HG02885 (cell line): ENCODE measurements at regions not wholly inside any gene's neighbourhood (a gene's known extent, or its start where the extent isn't known, plus 50 kb on each side); places are given as distances from the start of the nearest gene placed in this dataset.

Experiments used
- ATAC-seq: cut with Tn5 transposase; IDR thresholded peaks from one replicate; pipeline ENCODE4 v1.9.1; 2021; ENCODE audit warnings: mild to moderate bottlenecking; ENCODE audit not compliant: unreplicated experiment, poor library complexity

DNA sequence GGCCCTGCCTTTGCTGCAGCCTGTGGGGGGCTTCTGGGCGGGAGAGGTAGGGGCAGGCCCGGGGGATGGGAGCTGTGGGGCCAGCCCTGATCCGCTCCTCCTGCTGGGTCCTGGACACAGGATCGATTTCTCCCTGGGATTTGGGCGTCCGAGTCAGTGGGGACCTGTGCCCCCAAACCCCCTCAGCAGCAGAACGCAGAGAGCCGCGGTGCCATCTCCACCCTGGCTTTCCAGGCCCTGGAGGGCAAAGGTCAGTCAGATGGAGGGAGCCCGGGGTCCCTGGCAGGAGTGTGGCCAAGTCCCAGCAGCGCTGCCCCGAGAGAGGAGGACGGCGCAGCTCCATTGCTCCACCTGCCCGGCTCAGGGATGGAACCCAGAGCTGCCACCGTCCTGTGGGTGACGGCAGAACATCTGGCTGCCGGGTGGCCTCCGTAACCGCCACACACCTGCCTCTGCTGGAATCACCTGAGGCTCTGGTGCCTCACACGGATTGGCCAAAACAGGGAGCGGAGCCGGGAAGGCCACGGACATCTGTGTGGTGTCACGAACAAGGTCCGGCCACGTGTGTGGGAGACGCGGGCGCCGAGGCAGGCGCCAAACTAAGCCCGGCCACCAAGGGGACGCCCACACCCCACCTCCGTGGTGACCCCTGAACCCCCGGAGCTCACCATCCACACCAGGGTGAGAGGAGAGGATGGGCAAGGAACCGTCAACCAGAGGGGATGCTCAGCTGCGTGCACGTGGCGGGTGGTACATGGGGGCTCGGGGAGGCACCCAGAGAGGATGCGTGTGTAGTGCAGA is 80.3 kb upstream of the FBRSL1 start:
- ATAC-seq = no peak

GRCh38 chr12:132408626-132409494 is 79.5 kb upstream of the GALNT9 start:
- ATAC-seq = no peak

DNA sequence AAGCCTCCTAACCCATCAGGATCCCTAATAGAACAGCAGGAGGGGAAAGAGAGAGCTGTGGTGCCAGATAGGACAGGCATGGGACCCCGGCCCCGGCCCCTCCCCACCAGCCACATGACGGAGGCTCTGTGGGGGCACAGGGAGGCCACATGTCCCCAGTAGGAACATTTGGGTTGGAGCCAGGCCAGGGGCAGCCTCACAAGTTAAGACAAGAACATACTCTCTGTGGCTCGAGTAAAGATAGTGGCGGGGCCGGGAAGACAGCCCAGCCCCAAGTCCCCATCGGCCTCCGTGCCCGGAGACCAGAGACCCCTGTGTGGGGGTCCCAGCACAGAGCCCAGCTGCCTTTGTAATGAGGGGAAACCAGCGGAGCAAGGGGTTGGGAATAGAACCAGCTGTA is 78.6 kb upstream of the GALNT9 start:
- ATAC-seq = no peak

- ATAC-seq = no peak
Observed at GRCh38 chr12:132407451-132407961, 78.1 kb upstream of the GALNT9 start.

DNA sequence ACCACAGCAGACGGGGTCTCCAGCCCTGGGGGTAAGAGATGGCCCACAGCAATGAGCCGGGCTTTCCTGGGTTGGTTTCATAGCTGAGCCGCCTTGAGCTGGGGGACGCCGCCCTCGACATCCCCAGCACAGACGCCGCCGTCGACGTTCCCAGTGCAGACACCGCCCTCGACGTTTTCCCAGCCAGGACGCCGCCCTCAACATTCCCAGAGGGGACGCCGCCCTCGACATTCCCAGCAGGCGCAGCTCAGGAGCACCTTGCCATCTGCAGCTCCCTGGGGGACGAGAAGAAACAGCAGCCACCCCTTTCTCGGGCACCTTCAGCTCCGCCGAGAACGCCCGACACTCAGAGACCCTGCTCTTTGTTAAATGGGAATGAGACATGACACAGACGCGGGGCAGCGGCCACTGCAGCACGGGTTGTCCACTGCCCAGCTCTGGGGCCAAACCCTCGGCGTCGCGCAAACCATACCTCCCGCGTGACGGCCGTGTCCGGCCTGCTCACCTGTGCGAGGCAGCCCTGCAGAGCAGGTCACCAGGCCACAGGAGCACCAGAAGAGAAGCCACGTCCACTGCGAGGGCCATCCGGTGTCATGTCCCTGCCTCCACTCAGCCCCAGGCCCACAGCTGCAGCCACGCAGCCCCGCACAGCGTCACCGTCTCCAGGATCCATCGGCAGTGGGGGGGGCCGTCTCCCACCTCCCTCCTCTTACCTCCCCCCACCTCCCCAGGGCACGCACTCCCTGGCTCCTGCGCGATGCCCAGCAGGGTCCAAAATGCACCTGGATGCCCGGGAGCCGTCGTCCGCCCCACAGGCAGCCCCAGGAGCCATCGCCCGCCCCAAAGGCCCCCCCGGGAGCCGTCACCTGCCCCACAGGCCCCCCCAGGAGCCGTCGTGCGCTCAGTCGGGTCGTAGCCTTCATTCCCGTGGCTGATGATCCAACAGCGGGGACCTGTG is 77.4 kb upstream of the GALNT9 start:
- ATAC-seq = no peak

DNA sequence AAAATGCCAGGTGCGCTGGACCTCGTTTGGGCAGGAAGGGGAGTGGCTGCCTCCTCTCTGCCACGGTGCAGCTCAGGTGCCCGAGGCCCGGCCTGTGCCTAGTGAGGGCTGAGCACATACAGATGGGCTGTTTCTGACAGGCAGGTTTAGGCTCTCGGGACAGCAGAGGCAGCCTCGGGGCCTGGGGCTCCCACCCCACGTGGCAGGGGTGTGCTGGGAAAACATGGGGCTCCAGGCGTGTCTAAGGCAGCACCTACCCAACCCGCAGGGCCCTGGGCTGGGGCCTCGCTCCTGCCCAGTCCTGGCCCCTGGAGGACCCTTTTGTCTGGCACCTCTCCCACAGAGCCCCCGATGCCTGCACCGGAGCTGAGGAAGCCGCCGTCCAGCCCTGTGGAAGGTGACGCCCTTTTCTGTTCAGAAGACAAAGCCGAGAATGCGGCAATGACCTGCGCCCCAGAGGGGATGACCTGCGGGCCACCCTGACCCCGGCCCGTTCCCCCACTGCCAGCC is 76.4 kb upstream of the GALNT9 start:
- no peak for ATAC-seq

DNA sequence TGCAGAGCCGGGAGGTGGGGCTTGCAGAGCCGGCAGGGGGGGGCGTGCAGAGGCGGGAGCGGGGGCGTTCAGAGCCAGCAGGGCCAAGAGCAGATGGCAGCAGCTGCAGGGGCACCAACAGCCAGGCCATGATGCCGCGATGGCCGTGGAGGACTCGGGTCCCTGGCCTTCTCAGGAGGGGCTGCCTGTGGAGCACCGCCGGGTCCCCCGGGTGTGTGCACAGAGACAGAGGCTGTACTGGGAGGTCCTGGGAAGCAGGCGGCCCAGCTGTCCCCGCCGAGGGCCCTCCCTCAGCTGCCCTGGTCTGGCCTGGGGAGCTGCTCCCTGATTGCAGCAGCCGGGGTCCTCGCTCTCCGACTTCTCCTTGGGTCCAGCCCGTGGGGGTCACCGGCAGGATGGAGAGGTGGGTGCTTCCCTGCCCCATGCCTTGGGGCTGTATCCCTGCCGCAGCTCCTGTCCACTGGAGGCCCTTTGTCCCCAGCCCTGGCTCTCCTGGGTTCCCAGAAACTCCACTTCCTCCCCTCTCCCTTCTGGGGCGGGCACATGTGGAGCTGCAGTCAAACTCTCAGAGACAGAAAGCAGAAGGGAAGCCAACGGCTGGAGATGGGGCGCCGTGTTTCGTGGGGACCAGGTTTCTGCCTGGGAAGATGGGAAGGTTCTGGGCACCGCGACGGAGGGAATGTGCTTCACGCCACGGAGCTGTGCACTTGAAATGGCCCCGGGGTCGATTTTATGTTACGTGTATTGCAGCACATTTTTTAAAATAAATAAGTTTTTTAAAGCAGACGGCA is 75.8 kb upstream of the GALNT9 start:
- ATAC-seq = no peak

DNA sequence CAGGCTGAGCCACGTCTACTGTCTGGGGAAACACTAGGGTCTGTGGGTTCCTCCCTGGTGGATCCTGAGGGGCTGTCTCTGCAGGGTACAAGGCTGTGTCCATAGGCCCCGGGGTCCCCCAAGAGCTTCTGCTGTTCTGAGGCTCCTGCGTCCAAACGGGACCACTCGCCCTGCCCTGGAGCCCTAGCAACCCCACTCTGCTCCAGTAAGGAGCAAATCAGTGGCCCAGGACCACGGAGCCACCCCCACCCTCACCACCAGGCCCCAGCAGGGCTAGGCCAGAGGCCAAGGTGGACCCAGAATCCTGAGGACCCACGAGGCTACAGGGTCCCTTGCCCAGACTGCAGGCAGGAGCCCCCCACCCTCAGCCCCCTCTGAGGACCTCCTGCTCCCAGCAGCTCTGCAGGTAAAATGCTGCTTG is 75.1 kb upstream of the GALNT9 start:
- no peak for ATAC-seq

DNA sequence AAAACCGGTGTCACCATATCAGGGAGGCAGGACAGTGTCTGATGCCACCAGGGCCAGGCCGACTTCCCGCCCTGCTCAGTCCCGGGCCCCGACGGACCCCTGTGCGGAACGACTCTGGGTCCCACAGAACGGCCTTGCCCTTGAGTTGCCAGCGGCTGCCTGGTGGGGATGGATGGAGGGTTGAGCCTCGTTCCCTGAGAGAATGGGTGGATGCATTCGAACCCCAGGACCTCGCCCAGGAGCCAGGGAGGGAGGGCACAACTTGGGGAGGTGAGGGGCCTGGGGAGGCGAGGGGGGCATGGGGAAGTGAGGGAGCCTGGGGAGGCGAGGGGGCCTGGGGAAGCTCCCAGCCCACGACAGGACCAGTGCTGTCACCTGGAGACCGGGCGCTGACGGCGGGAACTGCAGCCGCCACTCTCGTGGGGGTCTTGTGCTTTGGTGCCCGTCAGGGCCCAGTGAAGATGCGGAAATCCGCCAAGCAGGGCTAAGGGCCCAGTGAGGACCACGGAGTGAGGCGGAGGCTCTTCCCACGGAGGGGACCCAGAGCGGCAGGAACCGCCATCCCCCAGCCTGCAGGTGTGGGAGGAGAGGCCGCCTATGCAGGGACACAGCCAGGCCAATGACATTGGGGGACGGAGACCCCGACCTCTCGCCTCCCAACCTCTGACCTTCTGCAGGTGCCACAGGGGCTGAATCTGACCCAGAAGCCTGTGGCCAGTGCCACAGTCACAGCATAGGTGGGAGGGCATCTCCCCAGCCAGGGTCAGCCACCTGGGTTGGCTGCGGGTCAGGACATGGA is 74.4 kb upstream of the GALNT9 start:
- no peak for ATAC-seq

GRCh38 chr12:132402831-132403416 is 73.5 kb upstream of the GALNT9 start:
- ATAC-seq = no peak

DNA sequence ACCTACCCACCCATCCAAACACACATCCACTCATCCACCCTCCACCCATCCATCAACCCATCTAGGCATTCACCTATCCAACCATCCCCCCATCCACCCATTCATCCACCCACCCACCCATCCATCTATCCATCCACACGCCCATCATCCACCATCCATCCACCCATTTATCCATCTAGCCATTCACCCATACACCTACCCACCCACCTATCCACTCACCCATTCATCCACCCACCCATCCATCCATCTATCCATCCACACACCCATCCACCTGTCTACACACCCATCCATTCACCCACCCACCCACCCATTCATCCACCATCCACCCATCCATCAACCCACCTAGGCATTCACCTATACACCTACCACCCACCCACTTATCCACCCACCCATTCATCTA is 72.6 kb upstream of the GALNT9 start:
- no peak for ATAC-seq

- no peak for ATAC-seq
Observed at GRCh38 chr12:132400011-132400641, 70.7 kb upstream of the GALNT9 start.

DNA sequence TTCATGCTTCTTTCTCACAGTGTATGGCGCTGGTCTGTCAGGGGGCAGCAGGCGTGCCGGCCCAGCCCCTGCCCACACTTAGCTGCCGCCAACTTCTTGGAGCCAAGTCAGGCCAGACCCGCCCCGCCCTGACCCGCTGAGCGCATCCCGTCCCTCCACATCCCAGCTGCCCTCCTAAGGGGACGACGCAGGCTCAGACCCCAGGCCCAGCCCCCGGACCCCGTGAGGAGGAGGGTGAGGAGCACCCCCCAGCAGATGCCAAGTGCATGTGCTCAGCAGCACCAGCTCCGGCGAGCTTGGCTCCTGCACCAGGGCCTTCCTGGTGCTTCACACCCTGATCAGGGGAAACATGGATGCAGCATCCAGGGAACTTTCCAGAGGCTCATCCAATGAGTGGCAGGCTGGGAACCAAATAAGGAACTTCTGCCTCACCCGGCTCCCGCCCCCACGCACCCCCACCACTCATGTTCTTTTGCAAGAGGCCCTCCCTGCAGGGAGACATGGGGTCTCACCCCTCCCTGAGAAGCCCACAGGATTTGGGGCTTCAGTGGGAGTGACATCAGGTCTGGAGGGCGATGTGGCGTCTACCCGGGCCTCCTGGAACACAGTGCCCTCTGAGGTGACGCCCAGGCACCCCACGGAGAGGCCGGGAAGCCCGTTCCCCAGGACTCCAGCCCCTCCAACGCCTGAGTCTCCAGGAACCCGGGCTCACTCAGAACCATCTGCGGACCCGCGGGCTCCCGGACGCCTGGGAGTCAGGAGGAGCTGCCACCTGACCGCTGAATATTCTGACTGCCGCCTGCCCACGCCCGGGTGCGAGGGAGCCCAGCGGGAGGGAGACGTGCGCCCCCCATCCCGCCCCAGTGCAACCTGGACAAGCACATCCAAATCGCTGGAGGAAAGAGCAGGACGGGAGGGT is 70.0 kb upstream of the GALNT9 start:
- no peak for ATAC-seq

DNA sequence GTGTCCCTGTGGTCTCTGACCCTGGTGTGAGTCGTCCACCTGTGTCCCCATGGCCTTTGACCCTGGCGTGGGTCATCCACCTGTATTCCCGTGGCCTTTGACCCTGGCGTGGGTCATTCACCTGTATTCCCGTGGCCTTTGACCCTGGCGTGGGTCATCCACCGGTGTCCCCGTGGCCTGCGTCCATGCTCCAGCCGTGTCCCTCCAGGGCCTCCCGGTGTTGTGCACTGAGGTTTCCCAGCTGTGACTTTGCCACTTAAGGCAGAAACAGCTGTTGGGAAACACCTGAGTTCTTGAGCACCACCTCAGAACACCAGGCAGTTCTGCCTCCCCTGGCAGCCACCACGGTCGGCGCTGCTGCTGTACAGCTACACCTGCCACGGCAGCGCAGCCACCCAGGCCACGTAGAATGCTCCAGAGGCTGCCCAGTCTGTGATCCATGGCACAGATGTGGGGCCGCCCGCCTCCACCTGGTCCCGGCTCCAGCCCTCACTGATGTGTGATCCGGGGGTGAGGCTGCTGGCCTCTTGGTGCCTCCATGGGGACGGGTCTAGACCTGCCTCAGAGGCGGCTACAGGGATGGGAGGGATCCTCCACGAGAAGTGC is 69.1 kb upstream of the GALNT9 start:
- ATAC-seq = no peak

DNA sequence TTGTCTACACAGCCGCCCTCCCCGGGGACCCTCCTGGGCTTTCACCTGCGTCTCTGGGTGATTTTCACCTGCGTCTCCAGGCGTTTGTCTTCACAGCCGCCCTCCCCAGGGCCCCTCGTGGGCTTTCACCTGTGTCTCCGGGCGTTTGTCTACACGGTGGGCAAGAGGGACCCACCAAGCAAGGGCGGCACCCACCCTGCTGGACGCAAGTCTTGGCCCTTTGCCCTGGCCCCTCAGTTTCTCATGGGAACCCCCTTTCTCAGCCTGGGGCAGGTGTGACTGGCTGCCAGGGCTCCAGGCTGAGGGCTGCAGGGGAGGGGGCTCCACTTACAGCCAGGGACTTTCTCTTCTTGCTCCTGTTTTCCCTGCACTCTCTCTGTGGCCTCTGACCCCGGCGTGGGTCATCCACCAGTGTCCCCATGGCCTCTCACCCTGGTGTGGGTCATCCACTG is 68.6 kb upstream of the GALNT9 start:
- no peak for ATAC-seq
